NCI-H526 (cell line): ENCODE measurements at regions not wholly inside any gene's neighbourhood (a gene's known extent, or its start where the extent isn't known, plus 50 kb on each side); places are given as distances from the start of the nearest gene placed in this dataset.

Source experiments
- DNase-seq, 2 experiments: peaks; one replicate each; lab custom pipeline; 2025; lab: John Stamatoyannopoulos, UW

DNA sequence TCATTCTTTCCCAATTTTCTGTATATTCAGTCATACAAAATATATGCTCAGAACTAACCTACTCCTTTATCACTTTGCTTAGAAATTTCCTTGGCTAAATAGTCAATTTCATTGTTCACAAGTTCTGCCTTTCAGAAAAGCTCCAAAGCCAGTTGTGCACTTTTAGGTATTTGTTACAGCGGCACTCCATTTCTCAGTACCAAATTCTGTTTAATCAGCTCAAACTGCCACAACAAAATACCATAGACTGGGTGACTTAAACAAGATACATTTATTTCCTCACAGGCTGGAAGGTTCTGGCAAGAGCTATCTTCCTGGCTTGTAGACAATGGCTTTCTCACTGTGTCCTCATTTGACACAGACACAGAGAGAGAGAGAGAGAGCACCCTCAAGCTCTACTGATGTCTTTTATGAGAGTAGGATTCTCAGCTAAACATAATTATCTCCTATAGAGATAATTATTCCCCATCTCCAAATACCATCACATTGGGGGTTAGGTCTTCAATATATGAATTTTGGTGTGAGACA, 188.8 kb upstream of the FSTL5 start:
- no peak for DNase-seq

DNA sequence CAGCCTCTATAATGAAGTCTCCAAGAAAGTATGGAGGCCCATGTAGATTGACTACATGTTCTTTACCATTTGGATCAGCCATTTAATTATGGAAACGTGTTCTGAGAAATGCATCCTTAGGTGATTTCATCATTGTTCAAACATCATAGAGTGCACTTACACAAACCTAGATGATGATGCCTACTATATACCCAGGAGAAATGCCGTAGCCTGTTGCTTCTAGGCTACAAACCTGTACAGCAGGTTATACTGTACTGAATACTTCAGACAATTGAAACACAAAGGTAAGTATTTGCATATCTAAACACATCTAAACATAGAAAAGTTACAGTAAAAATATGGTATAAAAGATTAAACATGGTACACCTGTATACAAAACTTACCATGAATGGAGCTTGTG, 186.5 kb upstream of the FSTL5 start:
- no peak for DNase-seq

DNA sequence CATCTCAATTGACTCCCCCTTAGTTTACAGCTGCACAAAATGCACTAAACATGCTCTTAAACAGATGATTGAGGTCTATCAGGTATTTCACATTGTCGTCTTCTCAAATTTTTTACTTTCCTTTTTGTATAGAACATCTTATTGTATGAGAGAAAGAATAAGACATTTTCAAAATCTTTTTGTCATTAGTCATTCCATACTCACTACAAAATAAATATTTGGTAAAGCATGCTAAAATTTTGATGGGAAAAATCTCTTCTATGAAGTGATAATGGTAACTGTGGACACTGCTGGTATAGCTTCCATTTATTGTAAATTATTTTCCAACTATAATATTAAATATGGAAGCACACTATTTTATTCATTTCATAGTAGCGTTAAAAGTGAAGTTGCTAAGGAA, 185.6 kb upstream of the FSTL5 start:
- DNase-seq = no peak

GRCh38 chr4:162347842-162348213, 184.0 kb upstream of the FSTL5 start:
- DNase-seq = no peak

GRCh38 chr4:162347156-162347841, 183.5 kb upstream of the FSTL5 start:
- DNase-seq = no peak

- DNase-seq = no peak
Observed at GRCh38 chr4:162343967-162344366, 180.2 kb upstream of the FSTL5 start.

GRCh38 chr4:162341533-162341932, 177.7 kb upstream of the FSTL5 start:
- DNase-seq = no peak

GRCh38 chr4:162323919-162324318, 160.1 kb upstream of the FSTL5 start:
- no peak for DNase-seq

DNA sequence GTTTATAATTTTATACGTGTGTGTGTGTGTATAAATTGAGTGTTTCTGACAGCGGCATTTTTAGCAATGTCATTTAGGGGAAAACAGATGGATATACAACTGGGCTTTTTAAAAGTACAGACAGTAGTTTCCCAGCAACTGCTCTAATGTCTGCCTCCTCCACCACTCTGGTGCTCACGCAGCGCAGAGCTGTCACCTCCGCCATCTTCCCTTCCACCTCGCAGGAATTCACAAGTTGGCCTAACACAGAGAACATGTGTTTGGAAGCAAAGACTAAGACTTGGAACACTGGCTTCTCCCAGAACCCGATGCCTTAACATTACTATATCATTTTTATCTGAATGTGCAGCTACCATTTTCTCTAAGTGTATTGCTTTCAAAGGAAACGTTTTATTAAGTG, 158.3 kb upstream of the FSTL5 start:
- no peak for DNase-seq

GRCh38 chr4:162285753-162286152, 122.0 kb upstream of the FSTL5 start:
- no peak for DNase-seq

- no peak for DNase-seq
Observed at GRCh38 chr4:162282684-162283083, 118.9 kb upstream of the FSTL5 start.

DNA sequence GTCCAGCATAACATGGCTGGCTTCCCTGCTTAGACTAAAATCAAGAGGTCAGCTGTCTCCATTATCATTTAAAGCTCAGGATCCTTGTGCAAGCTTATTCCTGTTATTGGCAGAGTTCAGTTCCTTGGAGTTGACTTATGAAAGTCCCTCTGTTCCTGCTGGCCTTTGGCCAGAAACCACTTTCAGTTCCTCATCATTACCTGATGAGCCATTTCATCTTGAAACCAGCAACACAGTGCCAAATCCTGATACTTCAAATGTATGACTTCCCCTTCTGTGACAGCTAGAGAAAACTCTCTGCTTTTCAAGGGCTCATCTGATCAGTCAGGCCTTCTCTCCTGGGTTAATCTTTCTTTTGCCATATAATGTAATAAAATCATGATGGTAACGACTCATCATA, 110.6 kb upstream of the FSTL5 start:
- no peak for DNase-seq

- DNase-seq = no peak
Observed at GRCh38 chr4:162272215-162272614, 108.4 kb upstream of the FSTL5 start.

- no peak for DNase-seq
Observed at GRCh38 chr4:162268911-162269310, 105.1 kb upstream of the FSTL5 start.

DNA sequence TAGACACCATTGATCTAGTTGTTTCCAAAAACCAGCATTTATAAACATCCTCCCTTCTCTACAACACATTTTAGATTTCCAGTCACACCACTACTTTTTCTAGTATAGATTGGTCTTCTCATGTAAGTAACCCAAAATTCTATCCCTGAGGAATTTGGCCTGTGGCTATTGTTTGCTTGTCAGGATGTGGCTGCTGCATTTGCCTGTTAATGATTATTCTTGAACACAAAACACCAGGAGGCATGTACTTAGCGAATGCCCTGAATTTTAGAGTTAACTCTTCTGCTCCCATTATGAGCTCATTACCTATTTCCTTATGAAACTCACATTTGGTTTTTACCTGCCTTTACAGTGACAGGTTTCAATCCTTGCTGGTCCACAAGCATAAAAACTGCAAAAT, 102.0 kb upstream of the FSTL5 start:
- no peak for DNase-seq

DNA sequence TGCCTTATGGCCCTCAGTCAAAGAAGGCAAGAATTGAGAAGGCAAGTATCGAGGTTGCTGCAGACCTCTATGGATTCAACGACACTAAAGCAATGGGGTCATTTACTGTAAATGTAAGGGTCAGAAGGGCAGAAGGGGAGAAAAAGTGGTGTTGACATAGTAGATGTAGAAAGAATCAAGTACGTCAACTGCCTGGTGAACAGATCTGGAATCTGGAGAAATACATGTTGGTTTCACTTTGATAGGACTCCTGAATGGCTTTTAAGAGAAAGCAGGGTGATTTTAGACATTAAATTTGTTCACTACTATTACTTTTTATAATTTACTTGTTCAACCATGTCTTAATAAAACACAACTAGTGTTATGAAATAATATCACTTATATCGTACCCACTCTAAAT, 81.3 kb upstream of the FSTL5 start:
- no peak for DNase-seq

DNA sequence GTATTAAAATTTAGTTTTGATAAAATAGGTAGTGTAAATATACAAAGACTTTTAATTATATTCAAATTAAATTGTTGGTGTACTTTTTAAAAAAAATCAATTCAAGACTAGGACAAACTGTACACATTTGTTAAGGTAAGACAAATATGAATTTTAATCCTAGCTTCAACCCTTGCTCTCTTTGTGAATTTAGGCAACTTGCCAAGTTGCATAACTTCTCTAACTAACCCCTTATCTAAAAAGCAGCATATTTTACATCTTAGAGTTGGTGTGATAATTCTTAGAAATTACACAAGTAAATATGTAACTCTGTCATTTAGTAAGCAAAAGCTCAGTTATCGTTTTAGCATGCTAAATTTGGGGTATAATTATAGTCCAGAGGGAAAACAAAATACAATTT, 78.1 kb upstream of the FSTL5 start:
- no peak for DNase-seq

- no peak for DNase-seq
Observed at GRCh38 chr4:162239992-162240769, 76.4 kb upstream of the FSTL5 start.

GRCh38 chr4:162237676-162238075, 73.9 kb upstream of the FSTL5 start:
- DNase-seq = no peak

DNA sequence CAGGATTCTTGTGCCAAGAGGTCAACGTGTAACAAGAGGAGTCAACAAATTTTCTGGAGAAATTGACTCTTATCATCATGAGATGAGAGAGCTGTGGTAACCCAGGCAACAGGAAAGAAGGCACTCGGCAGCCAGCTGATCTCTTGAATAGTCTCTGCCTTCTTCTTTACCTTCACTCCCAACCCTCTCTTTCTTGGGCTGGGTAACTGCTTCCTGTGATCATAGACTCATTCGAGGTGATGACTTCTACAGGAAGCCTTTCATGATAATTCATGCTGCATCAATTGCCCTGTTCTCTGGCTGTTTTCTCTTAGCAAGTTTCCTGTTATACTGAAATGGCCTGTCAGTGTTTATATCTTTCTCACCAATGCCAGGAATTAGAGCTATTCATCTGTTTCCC, 70.8 kb upstream of the FSTL5 start:
- no peak for DNase-seq

DNA sequence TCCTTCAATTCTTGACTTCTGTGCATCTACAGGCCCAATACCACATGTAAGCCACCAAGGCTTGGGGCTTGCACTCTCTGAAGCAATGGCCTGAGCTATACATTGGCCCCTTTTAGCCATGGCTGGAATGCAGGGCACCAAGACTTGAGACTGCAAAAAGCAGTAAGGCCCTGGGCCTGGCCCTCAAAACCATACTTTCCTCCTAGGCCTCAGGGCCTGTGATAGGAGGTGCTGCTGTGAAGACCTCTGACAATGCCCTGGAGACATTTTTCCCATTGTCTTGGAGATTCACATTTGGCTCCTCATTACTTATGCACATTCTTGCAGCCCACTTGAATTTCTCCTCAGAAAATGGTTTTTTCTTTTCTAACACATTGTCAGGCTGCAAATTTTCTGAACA, 68.5 kb upstream of the FSTL5 start:
- no peak for DNase-seq

DNA sequence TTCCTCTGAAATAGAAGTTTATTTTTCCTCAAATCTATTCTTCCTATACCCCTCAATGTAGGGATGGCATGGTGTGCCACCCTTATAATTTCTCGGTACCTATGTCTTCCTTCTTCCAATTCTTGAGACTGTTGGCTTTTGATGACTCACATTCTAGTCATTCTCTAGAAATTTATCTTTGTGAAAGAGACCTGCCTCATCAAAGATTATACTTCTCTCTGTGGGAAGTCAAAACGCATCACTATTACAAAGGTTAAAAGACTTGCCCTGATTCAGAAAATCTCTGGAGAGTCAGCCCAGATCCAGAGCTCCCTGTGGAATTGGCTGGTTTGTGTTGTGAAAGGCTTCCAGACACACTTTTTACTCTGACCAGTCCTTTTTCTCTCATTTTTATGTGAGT, 65.9 kb upstream of the FSTL5 start:
- no peak for DNase-seq

GRCh38 chr4:162221148-162221547, 57.3 kb upstream of the FSTL5 start:
- DNase-seq = no peak
